HG03575 (cell line): ENCODE measurements at regions not wholly inside any gene's neighbourhood (a gene's known extent, or its start where the extent isn't known, plus 50 kb on each side); places are given as distances from the start of the nearest gene placed in this dataset.

Source experiments
- ATAC-seq: cut with Tn5 transposase; IDR thresholded peaks from one replicate; pipeline ENCODE4 v1.9.1; 2021; ENCODE audit not compliant: unreplicated experiment, insufficient number of reproducible peaks, low FRiP score; ENCODE audit errors: extremely low read depth

GRCh38 chr3:30285188-30286006 lies 321.0 kb upstream of the TGFBR2 start:
- ATAC-seq: no peak

- ATAC-seq: no peak
These were observed 320.3 kb upstream of the TGFBR2 start for GRCh38 chr3:30286007-30286669.

- no peak for ATAC-seq
These were observed 319.6 kb upstream of the TGFBR2 start for GRCh38 chr3:30286811-30287210.

GRCh38 chr3:30288830-30289229 lies 317.6 kb upstream of the TGFBR2 start:
- no peak for ATAC-seq

GRCh38 chr3:30289324-30289723 lies 317.1 kb upstream of the TGFBR2 start:
- no peak for ATAC-seq

GRCh38 chr3:30289766-30290165 lies 316.6 kb upstream of the TGFBR2 start:
- ATAC-seq: no peak

GRCh38 chr3:30290479-30290878 lies 315.9 kb upstream of the TGFBR2 start:
- no peak for ATAC-seq

- no peak for ATAC-seq
These were observed 314.1 kb upstream of the TGFBR2 start for GRCh38 chr3:30292192-30292893.

- ATAC-seq: no peak
These were observed 312.7 kb upstream of the TGFBR2 start for GRCh38 chr3:30293621-30294240.

- ATAC-seq: no peak
These were observed 312.1 kb upstream of the TGFBR2 start for GRCh38 chr3:30294241-30294667.

GRCh38 chr3:30297112-30297511 lies 309.3 kb upstream of the TGFBR2 start:
- no peak for ATAC-seq

- no peak for ATAC-seq
These were observed 306.6 kb upstream of the TGFBR2 start for GRCh38 chr3:30299674-30300385.

- no peak for ATAC-seq
These were observed 305.6 kb upstream of the TGFBR2 start for GRCh38 chr3:30300809-30301208.

GRCh38 chr3:30302027-30302426 lies 304.4 kb upstream of the TGFBR2 start:
- no peak for ATAC-seq

- ATAC-seq: no peak
These were observed 302.6 kb upstream of the TGFBR2 start for GRCh38 chr3:30303770-30304169.

GRCh38 chr3:30305021-30305420 lies 301.4 kb upstream of the TGFBR2 start:
- no peak for ATAC-seq

- ATAC-seq: no peak
These were observed 299.5 kb upstream of the TGFBR2 start for GRCh38 chr3:30306896-30307295.

GRCh38 chr3:30307372-30307950 lies 298.9 kb upstream of the TGFBR2 start:
- no peak for ATAC-seq

GRCh38 chr3:30308131-30308530 lies 298.3 kb upstream of the TGFBR2 start:
- ATAC-seq: no peak
